IMR-90 (cell line): ENCODE measurements at regions not wholly inside any gene's neighbourhood (a gene's known extent, or its start where the extent isn't known, plus 50 kb on each side); places are given as distances from the start of the nearest gene placed in this dataset.

Experiments used
- ATAC-seq: fragments of 200-7000 bp; cut with Tn5 transposase; 2 replicates; pipeline ENCODE4 v1.9.1; 2020; ENCODE audit warnings: low read depth, mild to moderate bottlenecking, moderate library complexity
- BruUV-seq: library from RNA; stranded (reverse); fragments of 400-500 nt; replicated peaks from 2 replicates; lab custom pipeline; 2021; lab: Mats Ljungman, UMichigan
- CTCF ChIA-PET: fragments of 300-600 bp; formaldehyde crosslinking; extraction: SDS; loops from one replicate; lab custom pipeline; 2021; ENCODE audit warnings: antibody characterized with exemption; lab: Yijun Ruan, JAX
- POLR2A ChIA-PET: fragments of 300-600 bp; sonication (Branson Sonifier 250); formaldehyde crosslinking; loops from one replicate; lab custom pipeline; 2022; ENCODE audit warnings: antibody characterized with exemption; ENCODE audit not compliant: unreplicated experiment; lab: Charles Lee
- DNase-seq: peaks from one replicate; pipeline ENCODE4 v3.0.0; 2013
- H2AFZ ChIP-seq: replicated peaks from 2 replicates; pipeline ENCODE3; 2013; ENCODE audit warnings: low read length, mild to moderate bottlenecking; ENCODE audit not compliant: poor library complexity
- H2AK5ac ChIP-seq: 2 replicates; pipeline ENCODE4 v1.6.1; 2013; ENCODE audit warnings: low read depth, low read length, inconsistent platforms
- H2AK9ac ChIP-seq: replicated peaks from 2 replicates; pipeline ENCODE3; 2013; ENCODE audit warnings: mild to moderate bottlenecking, low read depth, low read length, moderate library complexity; ENCODE audit not compliant: poor library complexity
- H2BK120ac ChIP-seq: 2 replicates; pipeline ENCODE4 v1.6.1; 2013; ENCODE audit warnings: low read depth, low read length, inconsistent platforms
- H2BK15ac ChIP-seq: 3 replicates; pipeline ENCODE4 v1.6.1; 2013; ENCODE audit warnings: low read depth, low read length, inconsistent platforms
- H2BK20ac ChIP-seq: 2 replicates; pipeline ENCODE4 v1.6.1; 2013; ENCODE audit warnings: low read depth, mild to moderate bottlenecking, inconsistent platforms, low read length, moderate library complexity
- H2BK5ac ChIP-seq: 2 replicates; pipeline ENCODE4 v1.6.1; 2013; ENCODE audit warnings: mild to moderate bottlenecking, low read depth, low read length, inconsistent platforms; ENCODE audit not compliant: poor library complexity, severe bottlenecking
- H3K14ac ChIP-seq: replicated peaks from 2 replicates; pipeline ENCODE4 v1.6.1; 2013; ENCODE audit warnings: low read depth, low read length, inconsistent platforms
- H3K18ac ChIP-seq: 2 replicates; pipeline ENCODE4 v1.6.1; 2013; ENCODE audit warnings: low read depth, low read length, control low read depth
- H3K23ac ChIP-seq: 2 replicates; pipeline ENCODE4 v1.6.1; 2013; ENCODE audit warnings: low read depth, low read length, inconsistent platforms
- H3K27ac ChIP-seq: 2 replicates; pipeline ENCODE4 v1.5.1; 2013; ENCODE audit warnings: mild to moderate bottlenecking, control low read depth, low read length; ENCODE audit not compliant: insufficient read depth
- H3K27me3 ChIP-seq: 2 replicates; pipeline ENCODE4 v1.6.1; 2013; ENCODE audit warnings: low read length; ENCODE audit not compliant: control insufficient read depth, insufficient read depth
- H3K36me3 ChIP-seq: 2 replicates; pipeline ENCODE4 v1.6.1; 2013; ENCODE audit warnings: low read length, mixed read lengths; ENCODE audit not compliant: control insufficient read depth, insufficient read depth
- H3K4ac ChIP-seq: 2 replicates; pipeline ENCODE4 v1.6.1; 2013; ENCODE audit warnings: low read depth, low read length, inconsistent platforms
- H3K4me1 ChIP-seq: 2 replicates; pipeline ENCODE4 v1.6.1; 2013; ENCODE audit warnings: low read length, mixed read lengths; ENCODE audit not compliant: control insufficient read depth, insufficient read depth
- H3K4me2 ChIP-seq: 2 replicates; pipeline ENCODE4 v1.6.1; 2013; ENCODE audit warnings: low read depth, mild to moderate bottlenecking, control low read depth, low read length, moderate library complexity
- H3K4me3 ChIP-seq: 2 replicates; pipeline ENCODE4 v1.5.1; 2013; ENCODE audit warnings: low read depth, mild to moderate bottlenecking, control low read depth, low read length, moderate library complexity; ENCODE audit not compliant: insufficient read depth
- H3K56ac ChIP-seq: 2 replicates; pipeline ENCODE4 v1.6.1; 2013; ENCODE audit warnings: low read length, inconsistent platforms; ENCODE audit not compliant: insufficient read depth; ENCODE audit errors: extremely low read depth
- H3K79me1 ChIP-seq, 2 experiments: 2 replicates each; pipeline ENCODE4 v1.6.1; 2013; ENCODE audit warnings: low read length in 2 of 2, inconsistent platforms in 1 of 2, low read depth in 1 of 2
- H3K9ac ChIP-seq: 2 replicates; pipeline ENCODE4 v1.6.1; 2013; ENCODE audit warnings: low read depth, low read length, control low read depth
- H3K9me1 ChIP-seq: 2 replicates; pipeline ENCODE4 v1.6.1; 2013; ENCODE audit warnings: low read length, inconsistent platforms; ENCODE audit not compliant: insufficient read depth
- H3K9me3 ChIP-seq: 2 replicates; pipeline ENCODE4 v1.6.1; 2013; ENCODE audit warnings: low read length; ENCODE audit not compliant: control insufficient read depth, insufficient read depth
- H4K20me1 ChIP-seq: 2 replicates; pipeline ENCODE4 v1.6.1; 2013; ENCODE audit warnings: low read length, inconsistent platforms; ENCODE audit not compliant: insufficient read depth
- H4K5ac ChIP-seq: 2 replicates; pipeline ENCODE4 v1.6.1; 2013; ENCODE audit warnings: mild to moderate bottlenecking, low read depth, low read length, control low read depth
- H4K8ac ChIP-seq, 2 experiments: 2 replicates each; pipeline ENCODE4 v1.6.1; 2013; ENCODE audit warnings: low read depth in 2 of 2, low read length in 2 of 2, control low read depth in 1 of 2, inconsistent platforms in 1 of 2
- H4K91ac ChIP-seq: 2 replicates; pipeline ENCODE4 v1.6.1; 2013; ENCODE audit warnings: low read depth, low read length, inconsistent platforms; ENCODE audit not compliant: insufficient read depth
- BHLHE40 ChIP-seq: fragments of 150-350 bp; IDR thresholded peaks from 2 replicates; pipeline ENCODE4 v1.6.1; 2016; ENCODE audit warnings: mild to moderate bottlenecking, low read depth, low read length
- CEBPB ChIP-seq: IDR thresholded peaks from 2 replicates; pipeline ENCODE4 v1.6.1; 2012; ENCODE audit warnings: low read depth, low read length, improper control_type of control experiment
- CHD1 ChIP-seq: IDR thresholded peaks from 2 replicates; pipeline ENCODE4 v1.6.1; 2012; ENCODE audit warnings: low read depth, low read length, improper control_type of control experiment
- FOS ChIP-seq: fragments of 150-350 bp; IDR thresholded peaks from 2 replicates; pipeline ENCODE4 v1.6.1; 2016; ENCODE audit warnings: low read depth, low read length
- MXI1 ChIP-seq: IDR thresholded peaks from 2 replicates; pipeline ENCODE4 v1.6.1; 2012; ENCODE audit warnings: low read depth, mild to moderate bottlenecking, low read length, moderate library complexity, borderline replicate concordance
- NFE2L2 ChIP-seq: fragments of 150-350 bp; IDR thresholded peaks from 2 replicates; pipeline ENCODE4 v1.6.1; 2016; ENCODE audit warnings: low read depth, mild to moderate bottlenecking, low read length
- RAD21 ChIP-seq: IDR thresholded peaks from 2 replicates; pipeline ENCODE4 v1.6.1; 2012; ENCODE audit warnings: low read length, improper control_type of control experiment
- RCOR1 ChIP-seq: IDR thresholded peaks from 2 replicates; pipeline ENCODE4 v1.6.1; 2012; ENCODE audit warnings: mild to moderate bottlenecking, low read length, improper control_type of control experiment; ENCODE audit not compliant: insufficient replicate concordance
- SMC3 ChIP-seq: fragments of 150-350 bp; IDR thresholded peaks from 2 replicates; pipeline ENCODE4 v1.6.1; 2016; ENCODE audit warnings: low read depth, mild to moderate bottlenecking, antibody characterized with exemption, low read length, moderate library complexity
- WGBS, 2 experiments: methylation state at CpG; one replicate each; pipeline versions ENCODE4 v1.1.5 to v1.1.7; 2013; ENCODE audit warnings: missing lambda C conversion rate in 2 of 2; ENCODE audit not compliant: insufficient read length in 1 of 2; ENCODE audit errors: extremely low coverage in 2 of 2; 5-methylcytosine and 5-hydroxymethylcytosine counted together
- dilution Hi-C: fragments of 300-500 bp; cut with HindIII; formaldehyde crosslinking; loops from one replicate; pipeline ENCODE4 v1.14.3; 2018; ENCODE audit warnings: low sequenced_read_pairs; ENCODE audit not compliant: unreplicated experiment
- in situ Hi-C: fragments of 300-500 bp; cut with MboI; formaldehyde crosslinking; loops from 3 replicates; pipeline ENCODE4 v1.14.3; 2019; ENCODE audit warnings: low sequenced_read_pairs, inconsistent platforms, mixed read lengths
- intact Hi-C: fragments of 100-400 bp; cut with micrococcal nuclease; formaldehyde crosslinking; loops from 2 replicates; pipeline ENCODE4 v1.10.0; 2022
- TF ChIP-seq, protein P1 (sequence below): fragments of 150-350 bp; IDR thresholded peaks from 2 replicates; pipeline ENCODE4 v1.6.1; 2017; ENCODE audit warnings: mild to moderate bottlenecking, antibody characterized with exemption, low read length, low read depth
- TF ChIP-seq, protein P2 (sequence below): conservative IDR thresholded peaks from 2 replicates; pipeline ENCODE4 v1.5.1; 2012; ENCODE audit warnings: mild to moderate bottlenecking, low read depth, low read length, improper control_type of control experiment
- TF ChIP-seq, protein P3 (sequence below): fragments of 150-350 bp; IDR thresholded peaks from 2 replicates; pipeline ENCODE4 v1.6.1; 2016; ENCODE audit warnings: low read depth, mild to moderate bottlenecking, low read length, moderate library complexity, borderline replicate concordance

DNA sequence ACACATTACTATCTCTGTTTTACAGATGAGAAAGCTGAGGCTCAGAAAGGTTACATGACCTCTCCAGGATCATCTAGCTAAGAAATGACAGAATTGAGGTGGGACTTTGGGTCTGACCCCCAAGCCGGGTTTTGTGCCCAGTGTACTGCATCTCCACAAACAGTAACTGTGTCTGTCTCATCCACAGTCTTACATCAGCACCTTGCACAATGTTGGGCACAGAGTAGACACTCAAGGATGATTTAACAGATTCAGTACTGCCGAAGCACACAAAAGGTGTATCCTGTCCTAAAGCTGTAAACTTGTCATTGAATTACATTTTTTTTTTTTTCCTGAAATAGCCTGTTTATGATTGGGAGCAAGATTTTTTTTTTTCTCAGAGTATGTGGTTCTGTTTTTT, 84.8 kb downstream of the ADCYAP1 start:
- Histone ChIP-seq H2BK20ac (no peak overlapping the region), H3K4me1 (no peaks in the 10 kb centered on the region), H2BK15ac (no peak overlapping the region), H2AK5ac (no peak overlapping the region), H2AFZ (no peak overlapping the region), H2BK5ac (no peak overlapping the region), H3K56ac (no peak overlapping the region), H3K18ac (no peak overlapping the region), H3K9me3 (peaks cover 7% of the 10 kb centered on the region), H3K27ac (no peak overlapping the region), H3K23ac (no peak overlapping the region), H2AK9ac (no peak overlapping the region), H3K79me1 (no peaks in the 10 kb centered on the region), H3K36me3 (no peaks in the 10 kb centered on the region), H2BK120ac (no peak overlapping the region), H3K27me3 (no peaks in the 10 kb centered on the region), H3K4ac (no peak overlapping the region), H3K9me1 (no peaks in the 10 kb centered on the region), H3K14ac (no peak overlapping the region), H3K4me2 (no peak overlapping the region), H3K4me3 (no peak overlapping the region), H4K20me1 (no peaks in the 10 kb centered on the region), H4K5ac (no peak overlapping the region), H3K9ac (no peak overlapping the region), H4K91ac (no peak overlapping the region), H4K8ac (no peak overlapping the region)
- ChIA-PET CTCF (no interaction called here), POLR2A (no interaction called here)
- TF ChIP-seq, protein P1, sequence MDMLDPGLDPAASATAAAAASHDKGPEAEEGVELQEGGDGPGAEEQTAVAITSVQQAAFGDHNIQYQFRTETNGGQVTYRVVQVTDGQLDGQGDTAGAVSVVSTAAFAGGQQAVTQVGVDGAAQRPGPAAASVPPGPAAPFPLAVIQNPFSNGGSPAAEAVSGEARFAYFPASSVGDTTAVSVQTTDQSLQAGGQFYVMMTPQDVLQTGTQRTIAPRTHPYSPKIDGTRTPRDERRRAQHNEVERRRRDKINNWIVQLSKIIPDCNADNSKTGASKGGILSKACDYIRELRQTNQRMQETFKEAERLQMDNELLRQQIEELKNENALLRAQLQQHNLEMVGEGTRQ, result no peak
- TF ChIP-seq, protein P2, sequence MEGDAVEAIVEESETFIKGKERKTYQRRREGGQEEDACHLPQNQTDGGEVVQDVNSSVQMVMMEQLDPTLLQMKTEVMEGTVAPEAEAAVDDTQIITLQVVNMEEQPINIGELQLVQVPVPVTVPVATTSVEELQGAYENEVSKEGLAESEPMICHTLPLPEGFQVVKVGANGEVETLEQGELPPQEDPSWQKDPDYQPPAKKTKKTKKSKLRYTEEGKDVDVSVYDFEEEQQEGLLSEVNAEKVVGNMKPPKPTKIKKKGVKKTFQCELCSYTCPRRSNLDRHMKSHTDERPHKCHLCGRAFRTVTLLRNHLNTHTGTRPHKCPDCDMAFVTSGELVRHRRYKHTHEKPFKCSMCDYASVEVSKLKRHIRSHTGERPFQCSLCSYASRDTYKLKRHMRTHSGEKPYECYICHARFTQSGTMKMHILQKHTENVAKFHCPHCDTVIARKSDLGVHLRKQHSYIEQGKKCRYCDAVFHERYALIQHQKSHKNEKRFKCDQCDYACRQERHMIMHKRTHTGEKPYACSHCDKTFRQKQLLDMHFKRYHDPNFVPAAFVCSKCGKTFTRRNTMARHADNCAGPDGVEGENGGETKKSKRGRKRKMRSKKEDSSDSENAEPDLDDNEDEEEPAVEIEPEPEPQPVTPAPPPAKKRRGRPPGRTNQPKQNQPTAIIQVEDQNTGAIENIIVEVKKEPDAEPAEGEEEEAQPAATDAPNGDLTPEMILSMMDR, result no peak
- TF ChIP-seq BHLHE40 (no peak), RCOR1 (no peak), CEBPB (no peak), FOS (no peak), RAD21 (no peak), NFE2L2 (no peak), CHD1 (no peak), MXI1 (no peak), SMC3 (no peak)
- TF ChIP-seq, protein P3, sequence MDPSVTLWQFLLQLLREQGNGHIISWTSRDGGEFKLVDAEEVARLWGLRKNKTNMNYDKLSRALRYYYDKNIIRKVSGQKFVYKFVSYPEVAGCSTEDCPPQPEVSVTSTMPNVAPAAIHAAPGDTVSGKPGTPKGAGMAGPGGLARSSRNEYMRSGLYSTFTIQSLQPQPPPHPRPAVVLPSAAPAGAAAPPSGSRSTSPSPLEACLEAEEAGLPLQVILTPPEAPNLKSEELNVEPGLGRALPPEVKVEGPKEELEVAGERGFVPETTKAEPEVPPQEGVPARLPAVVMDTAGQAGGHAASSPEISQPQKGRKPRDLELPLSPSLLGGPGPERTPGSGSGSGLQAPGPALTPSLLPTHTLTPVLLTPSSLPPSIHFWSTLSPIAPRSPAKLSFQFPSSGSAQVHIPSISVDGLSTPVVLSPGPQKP, result no peak
- intact Hi-C loops (no loop called here), in situ Hi-C loops (no loop called here), dilution Hi-C loops (no loop called here)
- ATAC-seq (no peak), DNase-seq (no peak)
- WGBS, 2 experiments, result no CpG with 5 or more reads among the region's 2 CpGs
- no TSS peak for BruUV-seq
